Upper lobe of left lung (tissue), 6 donors: ENCODE measurements at regions not wholly inside any gene's neighbourhood (a gene's known extent, or its start where the extent isn't known, plus 50 kb on each side); places are given as distances from the start of the nearest gene placed in this dataset.
A peak's percentile ranks its signal among the peaks of the same experiment; 100 is the strongest.

ENCODE experiments used
- ATAC-seq, 2 donors: fragments of 200-7000 bp; cut with Tn5 transposase; one replicate each; pipeline ENCODE4 v1.9.1; 2022; ENCODE audit warnings: mild to moderate bottlenecking in 2 of 2, moderate library complexity in 2 of 2; ENCODE audit not compliant: low FRiP score in 2 of 2
- DNase-seq, 2 donors: peaks; one replicate each; pipeline ENCODE4 v3.0.0-alpha.2; 2019 to 2020
- H3K27ac ChIP-seq, 4 donors: fragments of 200-600 bp; sonication (generic); one replicate each; pipeline ENCODE4 v1.5.1; 2016 to 2019
- H3K27me3 ChIP-seq, 4 donors: fragments of 200-600 bp; sonication (generic); one replicate each; pipeline ENCODE4 v1.5.1; 2017 to 2019
- H3K36me3 ChIP-seq, 4 donors: fragments of 200-600 bp; sonication (generic); one replicate each; pipeline ENCODE4 v1.5.1; 2016 to 2019
- H3K4me1 ChIP-seq, 4 donors: fragments of 200-600 bp; sonication (generic); one replicate each; pipeline ENCODE4 v1.5.1; 2018 to 2019
- H3K4me3 ChIP-seq, 4 donors: fragments of 200-600 bp; sonication (generic); one replicate each; pipeline ENCODE4 v1.5.1; 2017 to 2019; ENCODE audit warnings: mild to moderate bottlenecking in 2 of 4, moderate library complexity in 1 of 4
- H3K9me3 ChIP-seq, 4 donors: fragments of 200-600 bp; sonication (generic); one replicate each; pipeline ENCODE4 v1.5.1; 2018 to 2019
- CTCF ChIP-seq, 6 experiments: fragments of 450-650 bp in 4 of 6; fragments of 200-600 bp in 2 of 6; sonication (generic) in 2 of 6; IDR thresholded peaks; one replicate each; pipeline ENCODE4 v1.5.1; 2016 to 2019; ENCODE audit warnings: antibody characterized with exemption in 6 of 6
- EP300 ChIP-seq, 4 donors: sonication (generic); formaldehyde crosslinking; IDR thresholded peaks; one replicate each; pipeline ENCODE4 v1.5.1; 2017; ENCODE audit warnings: antibody characterized with exemption in 4 of 4, control low read depth in 2 of 4
- POLR2A ChIP-seq, 4 donors: fragments of 450-650 bp; IDR thresholded peaks; one replicate each; pipeline ENCODE4 v1.5.1; 2016 to 2017; ENCODE audit warnings: antibody characterized with exemption in 4 of 4, mild to moderate bottlenecking in 2 of 4
- POLR2AphosphoS5 ChIP-seq, 2 donors: sonication (generic); formaldehyde crosslinking; IDR thresholded peaks; one replicate each; pipeline ENCODE4 v1.5.1; 2017; ENCODE audit warnings: antibody characterized with exemption in 2 of 2
- WGBS, 2 donors: methylation state at CpG; one replicate each; pipeline ENCODE4 v1.1.5; 2017 to 2018; 5-methylcytosine and 5-hydroxymethylcytosine counted together
- donor health status: DM: no; HTN: no; CAD: no; lungs with moderate emphysema.
- donor health status: DM: no; HTN: yes; CAD: no; lungs with severe emphysema.

GRCh38 chr5:74433896-74434829 is 206.4 kb downstream of the ENC1 start:
- ATAC-seq (peak in 1 of 2 donors; percentile 80), DNase-seq (peak in 1 of 2 donors; percentile 31)
- Histone ChIP-seq H3K27ac (peak overlapping the region in 2 of 4 donors; percentile 32), H3K4me1 (peaks cover 9 to 22% (median 13%) of the 10 kb centered on the region in 4 donors), H3K4me3 (peak overlapping the region in 1 of 4 donors; percentile 18), H3K36me3 (no peaks in the 10 kb centered on the region), H3K9me3 (no peaks in the 10 kb centered on the region), H3K27me3 (no peaks in the 10 kb centered on the region)
- WGBS, 2 donors, result 35 to 41% methylated on average over 9 of the region's 9 CpGs
- no peak for TF ChIP-seq CTCF (IDR thresholded peaks at IDR 0.05)
- no peak for TF ChIP-seq EP300 (IDR thresholded peaks at IDR 0.05)
- TF ChIP-seq POLR2A (IDR thresholded peaks at IDR 0.05), result no peak
- TF ChIP-seq POLR2AphosphoS5 (IDR thresholded peaks at IDR 0.05), result no peak

- no peaks in the 10 kb centered on the region for H3K9me3 ChIP-seq
- H3K4me3 ChIP-seq, result peak overlapping the region in 1 of 4 donors; percentile 18
- no peak for TF ChIP-seq POLR2AphosphoS5 (IDR thresholded peaks at IDR 0.05)
- no peak for TF ChIP-seq POLR2A (IDR thresholded peaks at IDR 0.05)
- no peak for TF ChIP-seq EP300 (IDR thresholded peaks at IDR 0.05)
- no peak for TF ChIP-seq CTCF (IDR thresholded peaks at IDR 0.05)
- peak overlapping the region in 1 of 4 donors; percentile 32 for H3K27ac ChIP-seq
- WGBS, 2 donors, result 38 to 48% methylated on average over 7 of the region's 7 CpGs
- DNase-seq, result peak in 1 of 2 donors; percentile 26
- H3K27me3 ChIP-seq, result no peaks in the 10 kb centered on the region
- no peaks in the 10 kb centered on the region for H3K36me3 ChIP-seq
- ATAC-seq, result peak; percentile 40 to 72
- peaks cover 9 to 22% (median 13%) of the 10 kb centered on the region in 4 donors for H3K4me1 ChIP-seq
Measured at GRCh38 chr5:74433255-74433895, 207.2 kb downstream of the ENC1 start.

GRCh38 chr5:74432721-74433120 is 207.8 kb downstream of the ENC1 start:
- Histone ChIP-seq H3K36me3 (no peaks in the 10 kb centered on the region), H3K4me3 (no peak overlapping the region), H3K4me1 (peaks cover 9 to 22% (median 13%) of the 10 kb centered on the region in 4 donors), H3K27ac (no peak overlapping the region), H3K27me3 (no peaks in the 10 kb centered on the region), H3K9me3 (no peaks in the 10 kb centered on the region)
- 80 to 81% methylated on average over 4 of the region's 4 CpGs for WGBS, 2 donors
- no peak for DNase-seq
- TF ChIP-seq CTCF (IDR thresholded peaks at IDR 0.05), result no peak
- TF ChIP-seq POLR2AphosphoS5 (IDR thresholded peaks at IDR 0.05), result no peak
- ATAC-seq, result no peak

- no peaks in the 10 kb centered on the region for H3K27me3 ChIP-seq
- peak in 1 of 2 donors; percentile 23 for DNase-seq
- no peak for TF ChIP-seq CTCF (IDR thresholded peaks at IDR 0.05)
- no peak for TF ChIP-seq POLR2A (IDR thresholded peaks at IDR 0.05)
- no peak for TF ChIP-seq EP300 (IDR thresholded peaks at IDR 0.05)
- no peak for TF ChIP-seq POLR2AphosphoS5 (IDR thresholded peaks at IDR 0.05)
- ATAC-seq, result peak; percentile 55 to 66
- H3K4me3 ChIP-seq, result no peak overlapping the region
- peaks cover 9 to 22% (median 13%) of the 10 kb centered on the region in 4 donors for H3K4me1 ChIP-seq
- no peak overlapping the region for H3K27ac ChIP-seq
- no peaks in the 10 kb centered on the region for H3K9me3 ChIP-seq
- no peaks in the 10 kb centered on the region for H3K36me3 ChIP-seq
- 44 to 56% methylated on average over 7 of the region's 7 CpGs for WGBS, 2 donors
Measured at GRCh38 chr5:74432216-74432615, 208.3 kb downstream of the ENC1 start.
